HG03442 (cell line): ENCODE measurements at regions not wholly inside any gene's neighbourhood (a gene's known extent, or its start where the extent isn't known, plus 50 kb on each side); places are given as distances from the start of the nearest gene placed in this dataset.

Experiments used
- ATAC-seq: cut with Tn5 transposase; IDR thresholded peaks from one replicate; pipeline ENCODE4 v1.9.1; 2021; ENCODE audit warnings: mild to moderate bottlenecking, moderate library complexity; ENCODE audit not compliant: unreplicated experiment

DNA sequence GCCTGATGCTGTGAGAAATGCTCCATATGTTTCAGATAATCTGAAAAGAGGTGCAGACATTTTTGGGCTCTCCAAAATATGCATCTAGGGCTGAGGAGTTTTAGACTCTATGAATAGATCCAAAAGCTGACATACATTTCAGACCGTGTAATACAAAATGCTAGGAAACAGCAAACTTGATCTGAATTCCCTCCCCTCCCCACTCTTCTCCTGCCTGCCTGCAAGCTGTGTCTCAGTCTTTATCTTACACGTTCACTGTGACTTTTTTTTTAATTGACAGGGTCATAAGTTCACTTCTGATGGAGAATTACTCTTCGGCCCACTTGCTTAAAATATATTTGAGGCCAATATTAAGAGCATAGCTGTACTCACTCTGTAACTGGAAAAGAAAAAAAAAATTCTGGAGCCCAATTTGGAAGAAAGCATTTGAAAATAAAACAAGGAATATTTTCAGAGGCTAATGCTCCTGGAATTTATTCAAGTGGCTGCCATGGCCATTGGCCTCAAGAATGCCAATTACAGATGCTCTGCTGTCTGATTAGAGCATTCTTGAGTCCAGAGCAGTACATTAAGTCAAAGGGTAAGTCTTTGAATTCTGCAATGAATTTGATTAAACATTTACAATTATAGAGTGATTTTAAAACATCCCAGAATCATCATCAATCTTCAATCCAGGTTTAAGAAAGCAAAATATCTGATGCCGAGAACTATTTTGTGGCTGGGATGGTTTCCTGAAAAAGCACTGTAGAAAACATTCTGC is 146.2 kb upstream of the SEMA6D start:
- no peak for ATAC-seq

DNA sequence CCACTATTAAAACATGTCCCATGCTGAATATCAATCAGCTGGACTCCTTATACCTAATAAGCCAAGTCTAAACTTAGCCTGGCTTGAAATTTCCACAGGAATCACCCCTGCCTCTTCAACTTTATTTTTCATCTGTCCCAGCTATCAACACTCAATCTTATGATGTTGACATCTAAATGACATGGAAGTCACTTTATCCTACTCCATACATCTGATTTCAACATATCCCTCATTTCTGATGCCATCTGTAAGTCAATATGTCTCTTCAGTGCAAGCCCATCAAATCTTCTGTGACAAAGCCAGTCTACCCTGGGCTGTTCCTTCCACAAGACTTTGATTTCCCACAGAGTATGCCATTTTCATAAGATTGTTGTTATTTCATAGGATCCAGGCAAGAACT is 143.6 kb upstream of the SEMA6D start:
- no peak for ATAC-seq

DNA sequence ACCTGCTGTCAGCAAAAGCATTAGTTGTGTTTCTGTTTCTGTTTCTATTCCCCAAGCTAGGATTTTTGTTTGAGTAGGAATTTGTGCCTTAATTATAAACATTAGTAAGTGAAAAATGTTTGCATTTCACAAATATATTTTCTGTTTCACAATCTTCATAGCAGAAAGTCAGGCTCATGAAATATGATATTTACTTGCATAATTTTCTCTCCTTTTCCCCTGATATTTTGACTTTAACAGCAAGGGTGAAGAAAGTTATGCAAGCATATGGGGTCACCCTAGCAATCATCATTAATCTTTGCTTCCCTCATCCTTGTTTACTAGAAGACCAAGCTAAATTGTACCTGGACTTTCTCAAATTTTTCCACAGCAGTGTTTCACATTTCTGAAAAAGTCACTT is 140.3 kb upstream of the SEMA6D start:
- ATAC-seq, result no peak

DNA sequence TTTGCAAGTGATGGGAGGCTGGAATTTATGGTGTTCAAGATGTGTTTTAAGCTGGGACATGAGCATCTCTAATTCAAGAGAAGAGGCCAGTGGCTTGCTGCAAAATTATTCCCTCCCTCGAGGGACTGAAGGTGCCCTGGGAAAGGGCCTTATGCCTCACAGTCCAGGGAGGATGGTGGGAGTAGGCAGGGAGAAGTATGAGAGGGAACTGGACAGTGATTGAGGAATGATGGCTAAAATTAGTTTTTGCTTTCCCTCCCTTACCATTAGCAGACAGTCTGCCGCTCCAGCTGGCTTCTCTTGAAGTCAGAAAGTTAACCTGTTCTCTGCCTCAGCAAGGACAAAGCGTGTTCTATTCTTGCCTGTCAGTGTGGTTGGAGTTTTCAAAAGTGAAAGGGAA is 139.8 kb upstream of the SEMA6D start:
- ATAC-seq, result no peak

DNA sequence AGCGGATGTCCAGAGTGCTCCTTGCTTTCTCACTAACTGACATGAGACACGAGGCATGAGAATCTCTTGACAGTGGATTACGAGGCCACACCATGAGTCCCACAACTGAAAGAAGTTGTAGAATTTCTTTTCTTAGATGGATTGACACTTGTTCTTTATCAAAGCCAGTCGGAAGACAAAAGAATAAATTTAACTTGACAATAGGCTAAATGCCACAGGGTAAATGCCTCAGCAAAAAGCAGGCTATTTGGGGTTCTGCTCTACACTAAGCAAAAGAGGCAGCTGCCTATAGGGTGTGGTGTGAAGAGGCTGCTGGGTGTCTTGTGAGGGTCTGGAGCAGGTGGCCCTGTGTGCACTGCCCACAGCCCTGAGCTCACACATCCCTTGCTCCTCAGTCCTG is 135.1 kb upstream of the SEMA6D start:
- ATAC-seq, result no peak

DNA sequence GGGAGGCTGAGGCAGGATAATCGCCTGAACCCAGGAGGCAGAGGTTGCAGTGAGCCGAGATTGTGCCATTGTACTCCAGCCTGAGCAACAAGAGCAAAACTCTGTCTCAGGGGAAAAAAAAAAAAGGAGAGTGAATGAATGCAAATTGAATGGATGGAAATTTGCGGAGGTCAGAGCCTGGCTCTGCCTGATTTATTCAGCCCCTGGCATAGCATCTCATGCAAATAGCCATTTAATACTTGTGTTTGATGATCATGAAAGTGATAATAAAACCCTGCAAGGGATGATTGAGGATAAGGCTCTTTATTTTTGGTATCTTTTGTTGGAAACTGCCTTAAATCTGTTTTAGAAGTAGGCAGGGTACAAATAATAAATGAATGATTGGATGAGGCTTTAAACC is 133.0 kb upstream of the SEMA6D start:
- ATAC-seq, result no peak

DNA sequence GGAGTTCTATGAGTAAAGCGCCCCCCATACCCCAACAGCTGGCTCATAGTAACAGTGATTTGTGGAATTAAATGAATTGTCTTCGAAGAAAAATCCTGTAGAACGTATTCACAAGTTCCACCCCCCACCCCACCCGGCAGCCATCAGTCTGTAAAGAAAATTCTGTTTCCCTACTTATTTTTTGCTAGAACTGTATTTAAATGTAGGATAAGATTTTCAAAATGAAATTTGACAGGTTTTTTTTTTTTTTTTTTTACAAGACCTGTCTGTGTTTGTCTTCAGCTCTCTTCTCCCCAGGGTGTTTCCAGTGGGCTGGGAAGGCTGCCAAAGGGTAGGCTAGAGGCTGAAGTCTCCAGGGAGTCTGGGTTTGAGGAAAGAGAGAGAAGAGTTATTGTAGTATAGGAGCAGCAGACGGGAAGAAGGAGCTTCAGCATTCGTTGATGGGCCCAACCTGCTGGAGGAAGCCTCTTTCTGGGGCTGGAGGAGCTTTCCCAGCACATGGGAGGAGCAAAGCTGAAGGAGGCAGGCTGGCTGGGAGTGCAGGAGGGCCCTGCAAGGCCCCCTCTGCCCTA is 130.6 kb upstream of the SEMA6D start:
- ATAC-seq, result no peak

DNA sequence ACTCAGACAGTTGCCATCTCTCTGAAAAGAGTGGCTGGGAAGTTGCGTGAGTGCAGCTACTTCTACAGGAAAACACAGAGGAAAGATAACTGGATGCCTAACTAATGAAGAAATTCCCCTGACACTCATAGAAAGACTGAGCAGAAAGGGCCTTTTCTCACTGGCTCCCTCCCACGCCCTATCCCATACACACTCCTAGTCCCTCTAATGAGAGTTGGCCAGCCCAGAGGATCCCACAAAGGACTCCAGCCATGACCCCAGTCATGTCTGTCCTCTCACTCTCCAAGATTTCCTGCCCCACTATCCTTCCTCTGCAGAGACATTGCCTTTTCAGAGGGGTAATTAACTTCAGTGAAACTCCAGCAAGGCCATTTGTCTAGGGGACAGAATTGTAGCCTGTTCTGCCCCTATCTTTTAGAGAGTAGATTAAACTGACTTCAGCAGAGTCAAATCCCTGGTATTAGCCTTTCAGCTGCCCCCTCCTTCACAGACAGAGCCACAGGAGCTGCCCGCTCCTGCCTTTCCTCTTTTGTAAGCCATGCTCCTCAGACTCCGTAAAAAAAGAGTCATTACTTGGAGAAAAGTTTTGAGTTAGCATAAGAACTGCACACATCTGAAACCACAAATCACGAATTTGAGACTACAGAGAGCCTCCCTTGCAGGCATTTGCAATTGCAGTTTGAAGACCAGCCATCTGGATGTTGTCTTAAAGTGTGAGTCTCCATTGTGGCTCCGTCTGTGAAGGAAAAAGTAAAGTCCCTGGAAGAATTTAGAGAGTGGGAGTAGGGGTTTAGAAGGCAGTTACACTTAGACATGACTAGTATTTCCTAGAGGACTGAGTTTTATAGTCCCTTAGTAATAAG is 129.1 kb upstream of the SEMA6D start:
- ATAC-seq, result no peak

DNA sequence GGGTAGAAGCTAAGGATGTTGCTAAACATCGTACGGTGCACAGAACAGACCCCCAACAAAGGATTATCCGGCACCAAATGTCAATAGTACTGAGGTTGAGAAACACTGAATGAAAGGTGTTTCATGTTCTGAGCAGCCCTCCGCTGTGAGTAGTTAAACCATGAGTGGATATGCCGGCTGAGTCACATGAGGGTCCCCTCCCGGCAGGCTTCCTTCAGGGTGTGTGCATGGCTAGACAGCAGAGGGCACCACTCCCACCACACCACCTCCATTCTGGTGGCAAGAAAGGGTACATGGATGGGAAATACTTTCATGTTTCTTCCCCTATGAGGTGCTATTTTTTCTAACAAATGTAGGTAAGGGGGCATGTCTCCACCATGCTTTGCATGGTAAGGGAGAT is 128.3 kb upstream of the SEMA6D start:
- no peak for ATAC-seq

DNA sequence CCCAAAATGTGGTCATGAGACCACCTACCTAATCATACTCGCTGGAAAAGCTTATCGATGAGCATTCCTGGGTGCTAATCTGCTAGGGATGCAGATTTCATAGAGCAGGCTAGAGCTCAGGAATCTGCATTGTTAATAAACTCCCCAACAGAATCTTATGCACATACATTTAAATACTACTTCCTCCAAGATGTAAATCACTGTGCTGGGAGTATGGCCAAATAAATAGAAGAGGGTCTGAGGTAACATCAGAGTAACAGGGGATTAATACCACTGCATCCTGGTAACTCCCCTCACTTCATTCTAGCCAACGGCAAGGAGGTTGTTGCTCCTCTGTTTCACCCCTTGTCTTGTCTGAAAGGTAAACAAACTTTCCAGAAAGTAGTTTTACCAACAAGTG is 118.3 kb upstream of the SEMA6D start:
- no peak for ATAC-seq

DNA sequence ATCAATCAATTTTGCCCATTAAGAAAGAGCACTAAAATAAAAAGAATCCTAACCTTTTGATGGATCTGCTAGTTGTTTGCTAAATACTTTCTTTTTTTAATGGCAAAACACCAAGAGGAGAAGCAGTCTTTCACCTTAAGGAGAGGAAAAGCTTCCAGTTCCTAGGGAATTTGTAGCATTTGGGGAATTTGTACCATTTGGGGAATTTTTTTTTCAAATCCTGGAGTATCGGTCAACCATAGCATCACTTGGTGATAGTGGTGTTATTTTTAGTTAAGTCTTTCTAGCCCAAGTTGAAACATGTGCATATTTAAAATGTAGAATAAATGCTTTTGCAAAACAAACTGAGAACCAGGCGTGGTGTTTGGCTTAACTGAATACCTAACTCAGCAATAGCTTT is 117.5 kb upstream of the SEMA6D start:
- ATAC-seq, result no peak

DNA sequence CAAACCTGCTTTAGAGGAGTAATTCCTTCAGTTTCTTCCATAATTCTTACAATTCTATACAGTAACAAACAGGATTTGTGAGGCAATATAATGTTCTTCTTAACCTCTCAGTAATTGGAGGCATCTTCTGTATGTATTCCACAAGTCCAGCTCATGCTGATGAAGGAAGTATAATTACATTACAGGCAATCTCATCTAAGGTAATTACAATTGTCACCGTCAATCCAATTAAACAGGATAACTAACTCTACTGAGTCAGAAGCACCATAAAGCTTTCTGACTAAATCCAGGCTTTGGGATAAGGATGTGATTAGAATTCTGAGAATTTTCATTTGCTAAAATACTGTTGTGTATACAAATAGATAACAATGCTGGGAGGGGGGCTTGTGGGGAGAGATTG is 115.2 kb upstream of the SEMA6D start:
- ATAC-seq, result no peak

DNA sequence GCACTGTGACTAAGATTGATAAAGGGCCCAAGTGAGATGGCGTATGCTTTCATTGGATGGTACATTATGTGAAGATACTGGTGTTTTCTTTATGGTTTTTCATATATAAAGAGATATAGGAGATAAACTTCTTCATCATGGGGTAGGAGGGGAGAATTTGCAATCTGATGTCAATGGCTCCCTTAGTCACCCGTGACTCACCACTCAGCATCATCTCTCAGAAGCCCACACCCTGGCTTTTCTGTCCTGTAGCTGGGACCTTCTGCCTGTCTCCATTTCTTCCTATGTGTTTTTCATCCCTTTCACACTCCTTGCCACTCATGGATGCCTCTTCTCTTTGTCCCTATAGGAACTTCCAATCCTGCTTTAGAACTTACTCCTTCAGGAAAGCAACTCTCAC is 114.3 kb upstream of the SEMA6D start:
- ATAC-seq, result no peak

DNA sequence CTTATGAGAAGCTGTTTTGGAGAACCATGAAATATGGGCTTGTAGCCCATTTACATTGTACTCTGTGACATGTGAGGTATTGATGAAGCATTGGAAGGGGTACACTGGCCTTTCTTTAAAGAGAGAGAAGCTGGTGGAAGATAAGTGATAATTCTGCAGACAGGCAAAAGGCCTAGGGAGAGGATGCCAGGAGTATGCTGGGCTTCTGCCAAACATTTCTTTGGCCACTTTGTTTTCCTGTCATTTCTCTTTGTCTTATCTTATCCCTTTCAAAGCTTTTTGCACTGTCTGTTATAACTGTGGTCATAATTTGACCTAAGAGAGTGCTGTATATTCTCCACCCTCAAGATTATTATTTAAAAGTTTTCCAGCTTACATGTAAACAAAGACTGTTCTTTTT is 109.6 kb upstream of the SEMA6D start:
- ATAC-seq, result no peak

DNA sequence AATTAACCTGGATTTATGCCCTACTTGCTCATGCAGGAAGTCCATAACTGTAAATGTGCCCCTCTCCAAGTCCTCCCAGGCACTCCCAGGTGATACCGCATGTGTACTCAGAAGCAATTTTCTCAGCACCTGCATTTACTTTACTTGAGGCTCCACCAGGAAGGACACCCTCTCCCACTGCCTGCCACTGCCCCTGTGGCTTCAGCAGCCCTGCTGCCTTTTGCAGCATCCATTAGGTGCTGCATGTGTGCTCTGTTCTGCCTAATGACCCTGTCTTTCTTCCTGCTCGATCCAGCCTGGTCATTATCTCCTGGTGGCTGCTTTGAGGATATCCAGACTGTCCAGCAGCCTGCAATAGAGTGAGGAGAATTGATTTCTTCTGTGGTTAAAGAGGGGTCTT is 107.6 kb upstream of the SEMA6D start:
- no peak for ATAC-seq

DNA sequence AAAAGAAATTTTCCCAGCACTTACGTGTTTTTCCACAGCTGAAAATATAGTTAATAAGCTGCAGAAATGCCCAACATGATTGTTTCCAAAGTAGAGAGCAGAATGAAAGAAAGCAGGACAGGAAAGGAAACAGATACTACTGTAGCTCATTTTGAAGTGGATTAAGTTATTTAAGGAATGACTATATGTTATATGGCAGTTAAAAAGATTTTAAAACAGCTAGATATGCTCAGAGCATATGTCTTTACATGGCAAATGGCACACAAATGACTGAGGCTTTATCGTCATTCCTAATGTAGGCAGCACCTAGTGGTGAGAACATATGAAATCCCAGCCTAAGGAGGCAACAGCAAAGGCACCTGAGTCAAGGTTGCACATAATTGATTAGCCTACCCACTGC is 106.6 kb upstream of the SEMA6D start:
- ATAC-seq, result no peak

DNA sequence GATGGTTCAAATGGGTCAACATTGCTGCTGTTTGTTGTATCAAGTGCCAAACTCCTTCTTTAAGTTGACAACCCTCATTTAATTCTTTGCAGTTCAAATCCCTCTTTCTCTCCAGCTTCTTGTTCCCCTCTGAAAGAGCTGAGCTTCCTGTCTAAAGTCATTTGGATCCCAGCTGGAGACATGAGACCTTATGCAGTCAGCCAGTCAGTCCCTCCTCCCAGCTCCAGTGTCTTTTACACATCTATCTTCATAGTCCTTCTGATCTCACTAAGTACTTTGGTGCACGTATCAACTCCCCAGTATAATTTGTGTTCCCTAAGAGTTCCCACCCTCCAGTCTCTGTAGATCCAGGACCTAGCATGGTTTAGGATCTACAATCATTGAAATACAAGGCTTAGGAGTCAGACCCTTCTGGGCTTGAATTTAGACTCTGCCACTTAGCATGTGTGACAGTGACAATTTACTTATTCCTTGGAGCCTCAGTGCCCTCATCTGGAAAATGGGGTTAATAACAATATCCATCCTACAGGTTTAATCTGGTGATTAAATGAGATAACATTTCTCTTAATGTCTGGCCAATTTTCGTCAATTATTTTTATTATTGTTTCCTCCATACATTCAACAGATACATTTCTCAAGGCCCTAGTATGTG is 102.8 kb upstream of the SEMA6D start:
- no peak for ATAC-seq

DNA sequence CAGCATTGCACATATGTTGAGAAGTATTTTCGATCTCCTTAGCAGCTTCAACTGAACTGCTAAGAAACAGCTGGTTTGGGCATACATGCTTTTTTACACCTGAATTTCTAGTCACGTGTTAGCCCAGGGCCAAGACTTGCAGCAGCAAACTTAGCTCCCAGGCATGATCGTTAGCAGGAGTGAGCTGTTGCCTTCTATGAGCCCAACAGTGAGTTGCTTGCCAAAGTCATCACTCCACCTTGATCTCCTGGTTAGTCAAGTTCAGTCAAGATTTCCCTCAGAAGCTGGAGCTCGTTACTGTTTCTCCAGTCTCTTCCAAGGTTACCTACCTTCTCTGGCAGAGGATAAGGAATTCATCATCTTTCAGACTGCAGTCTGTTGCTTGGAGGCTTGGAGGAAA is 100.4 kb upstream of the SEMA6D start:
- ATAC-seq, result no peak

DNA sequence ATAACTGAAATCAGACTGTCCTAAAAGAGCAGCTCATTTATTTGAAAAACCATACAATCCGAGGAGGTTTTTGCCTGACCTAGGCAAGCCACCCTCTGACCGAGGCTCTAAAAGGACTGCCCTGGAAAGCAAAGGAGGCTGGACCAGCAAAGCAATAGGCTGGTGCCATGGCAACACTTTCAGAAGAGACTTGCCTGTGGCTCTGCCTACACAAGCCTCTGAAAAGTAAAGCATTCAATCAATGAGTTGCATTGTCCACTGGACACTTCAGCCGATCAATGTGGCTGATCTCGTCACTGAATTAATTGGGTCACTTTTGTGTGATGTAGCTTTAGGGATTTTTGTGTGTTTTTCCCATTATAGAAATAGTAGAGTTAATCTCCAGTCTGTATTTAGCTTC is 99.1 kb upstream of the SEMA6D start:
- no peak for ATAC-seq

DNA sequence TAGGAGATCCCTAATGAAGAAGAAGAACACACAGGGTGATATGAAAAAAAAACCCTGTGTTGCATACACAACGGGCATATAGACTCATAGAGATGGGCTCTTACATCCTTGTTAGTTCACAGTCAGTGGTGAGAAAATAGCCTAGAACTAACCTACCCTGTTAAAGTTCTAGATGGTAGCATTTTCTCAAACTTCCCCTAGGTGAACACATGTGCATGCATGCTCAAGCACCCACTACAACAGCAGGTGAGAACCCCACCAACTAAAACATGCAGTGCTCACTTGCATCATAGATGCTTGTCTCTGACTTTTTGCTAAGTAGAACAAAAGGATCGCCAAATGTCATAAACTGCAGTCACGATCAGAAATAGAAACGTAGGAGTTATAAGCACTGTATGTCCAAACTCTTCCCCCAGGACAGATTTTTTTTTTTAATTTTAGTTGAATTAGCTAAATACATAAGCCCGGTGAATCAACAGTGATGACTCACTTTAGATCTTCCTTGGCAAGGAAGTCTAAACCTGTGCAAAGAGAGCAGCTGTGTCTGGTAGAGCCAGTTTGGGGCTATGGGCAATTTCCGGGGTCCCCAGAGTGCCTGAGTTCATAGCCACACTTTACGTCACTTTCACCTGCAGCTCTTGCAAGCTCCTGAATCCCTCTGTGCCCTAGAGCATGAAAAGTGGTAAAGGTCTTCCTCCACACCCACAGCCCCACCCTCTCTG is 96.2 kb upstream of the SEMA6D start:
- no peak for ATAC-seq

DNA sequence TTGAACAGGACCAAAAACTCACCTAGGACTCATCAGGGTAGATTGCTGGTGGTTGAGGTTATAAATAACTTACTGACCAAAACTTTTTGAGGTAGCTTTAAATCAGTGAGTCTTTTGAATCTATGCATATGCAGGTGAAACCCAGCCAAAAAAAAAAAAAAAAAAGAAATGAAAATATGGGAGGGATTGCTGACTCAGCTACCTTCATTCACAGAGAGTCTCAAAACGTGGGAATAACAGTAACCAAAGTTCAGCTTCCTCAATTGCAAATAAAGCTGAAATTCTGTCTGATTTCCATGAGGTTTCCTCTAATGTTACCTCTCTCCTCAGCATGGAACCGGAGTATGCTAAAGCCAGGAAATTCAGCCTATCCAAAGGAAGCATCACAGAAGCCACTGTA is 95.2 kb upstream of the SEMA6D start:
- no peak for ATAC-seq
